Bronchial epithelial cell (primary cell): ENCODE measurements at regions not wholly inside any gene's neighbourhood (a gene's known extent, or its start where the extent isn't known, plus 50 kb on each side); places are given as distances from the start of the nearest gene placed in this dataset.

Experiments used
- DNase-seq: peaks from one replicate; pipeline ENCODE4 v3.0.0-alpha.2; 2010; ENCODE audit warnings: low read depth
- FAIRE-seq: peaks from 2 replicates; lab custom pipeline; 2011; peaks lifted over from hg19 to GRCh38; lab: Jason Lieb, UNC
- H3K27me3 ChIP-seq: 2 replicates; pipeline ENCODE4 v1.5.1; 2011; ENCODE audit warnings: low read length; ENCODE audit not compliant: control insufficient read depth, insufficient read depth
- H3K36me3 ChIP-seq: 2 replicates; pipeline ENCODE4 v1.5.1; 2011; ENCODE audit warnings: low read length; ENCODE audit not compliant: control insufficient read depth, insufficient read depth
- H3K4me3 ChIP-seq: 2 replicates; pipeline ENCODE4 v1.5.1; 2011; ENCODE audit warnings: mild to moderate bottlenecking, low read depth, low read length, control low read depth
- CTCF ChIP-seq: IDR thresholded peaks from 2 replicates; pipeline ENCODE4 v1.5.1; 2011; ENCODE audit warnings: mild to moderate bottlenecking, moderate library complexity, low read length, control low read depth, inconsistent platforms; ENCODE audit not compliant: insufficient read depth, severe bottlenecking

GRCh38 chr10:22483132-22483531 is 137.8 kb downstream of the SPAG6 start:
- FAIRE-seq: no peak
- no peak for DNase-seq
- no peaks in the 10 kb centered on the region for H3K27me3 ChIP-seq
- no peak overlapping the region for H3K4me3 ChIP-seq
- TF ChIP-seq CTCF: no peak
- no peaks in the 10 kb centered on the region for H3K36me3 ChIP-seq
